Endothelial cell (in vitro differentiated cells): ENCODE measurements at regions not wholly inside any gene's neighbourhood (a gene's known extent, or its start where the extent isn't known, plus 50 kb on each side); places are given as distances from the start of the nearest gene placed in this dataset.

Experiments
- DNase-seq: peaks from one replicate; pipeline ENCODE4 v3.0.0; 2021; ENCODE audit warnings: low spot score
- H3K27ac Mint-ChIP-seq: one replicate; pipeline ENCODE4 v1.8.0; 2021; ENCODE audit warnings: mixed read lengths, inconsistent platforms; ENCODE audit not compliant: unreplicated experiment
- H3K27me3 Mint-ChIP-seq: one replicate; pipeline ENCODE4 v1.8.0; 2021; ENCODE audit warnings: mild to moderate bottlenecking, moderate library complexity, mixed read lengths, inconsistent platforms; ENCODE audit not compliant: unreplicated experiment
- H3K36me3 Mint-ChIP-seq: one replicate; pipeline ENCODE4 v1.8.0; 2021; ENCODE audit warnings: mild to moderate bottlenecking, low read depth, mixed read lengths, inconsistent platforms; ENCODE audit not compliant: unreplicated experiment
- H3K4me1 Mint-ChIP-seq: one replicate; pipeline ENCODE4 v1.8.0; 2021; ENCODE audit warnings: mild to moderate bottlenecking, mixed read lengths, inconsistent platforms; ENCODE audit not compliant: unreplicated experiment
- H3K4me3 Mint-ChIP-seq: one replicate; pipeline ENCODE4 v1.8.0; 2021; ENCODE audit warnings: mild to moderate bottlenecking, mixed read lengths, inconsistent platforms; ENCODE audit not compliant: unreplicated experiment
- H3K9me3 Mint-ChIP-seq: one replicate; pipeline ENCODE4 v1.8.0; 2021; ENCODE audit warnings: mixed read lengths, inconsistent platforms; ENCODE audit not compliant: unreplicated experiment
- TF ChIP-seq, protein P1 (sequence below): fragments of 200-600 bp; sonication (generic); IDR thresholded peaks from one replicate; pipeline ENCODE4 v1.5.0; 2021; ENCODE audit warnings: antibody characterized with exemption; ENCODE audit not compliant: unreplicated experiment

- Mint-ChIP-seq H3K27me3 (no peaks in the 10 kb centered on the region), H3K27ac (no peak overlapping the region), H3K9me3 (no peaks in the 10 kb centered on the region), H3K4me1 (peaks cover 3% of the 10 kb centered on the region), H3K36me3 (no peaks in the 10 kb centered on the region), H3K4me3 (no peak overlapping the region)
- TF ChIP-seq, protein P1, sequence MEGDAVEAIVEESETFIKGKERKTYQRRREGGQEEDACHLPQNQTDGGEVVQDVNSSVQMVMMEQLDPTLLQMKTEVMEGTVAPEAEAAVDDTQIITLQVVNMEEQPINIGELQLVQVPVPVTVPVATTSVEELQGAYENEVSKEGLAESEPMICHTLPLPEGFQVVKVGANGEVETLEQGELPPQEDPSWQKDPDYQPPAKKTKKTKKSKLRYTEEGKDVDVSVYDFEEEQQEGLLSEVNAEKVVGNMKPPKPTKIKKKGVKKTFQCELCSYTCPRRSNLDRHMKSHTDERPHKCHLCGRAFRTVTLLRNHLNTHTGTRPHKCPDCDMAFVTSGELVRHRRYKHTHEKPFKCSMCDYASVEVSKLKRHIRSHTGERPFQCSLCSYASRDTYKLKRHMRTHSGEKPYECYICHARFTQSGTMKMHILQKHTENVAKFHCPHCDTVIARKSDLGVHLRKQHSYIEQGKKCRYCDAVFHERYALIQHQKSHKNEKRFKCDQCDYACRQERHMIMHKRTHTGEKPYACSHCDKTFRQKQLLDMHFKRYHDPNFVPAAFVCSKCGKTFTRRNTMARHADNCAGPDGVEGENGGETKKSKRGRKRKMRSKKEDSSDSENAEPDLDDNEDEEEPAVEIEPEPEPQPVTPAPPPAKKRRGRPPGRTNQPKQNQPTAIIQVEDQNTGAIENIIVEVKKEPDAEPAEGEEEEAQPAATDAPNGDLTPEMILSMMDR = no peak
- no peak for DNase-seq
These were observed 315.4 kb upstream of the GRIA3 start for GRCh38 chrX:122868631-122869030.

GRCh38 chrX:122869171-122869570, 314.9 kb upstream of the GRIA3 start:
- no peaks in the 10 kb centered on the region for H3K27me3 Mint-ChIP-seq
- peaks cover 3% of the 10 kb centered on the region for H3K4me1 Mint-ChIP-seq
- H3K36me3 Mint-ChIP-seq = no peaks in the 10 kb centered on the region

DNA sequence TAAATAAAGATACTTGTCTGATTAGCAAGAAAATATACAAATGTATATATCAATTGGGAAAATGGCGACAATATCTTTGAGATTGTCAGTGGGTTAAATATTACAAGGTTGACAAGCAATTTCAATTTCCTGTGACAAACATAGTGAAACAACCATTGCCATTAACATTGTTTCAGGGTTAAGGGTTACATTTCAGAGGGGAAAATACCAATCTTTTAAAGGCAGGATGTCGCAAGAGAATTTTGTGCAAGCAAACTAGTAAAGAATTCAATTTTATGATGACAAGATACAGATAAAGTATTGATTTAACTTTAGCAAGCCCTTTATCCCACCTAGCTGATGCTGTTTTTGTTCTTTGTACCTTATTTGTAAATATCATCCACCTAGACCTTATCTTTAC, 305.8 kb upstream of the GRIA3 start:
- Mint-ChIP-seq H3K36me3 (no peaks in the 10 kb centered on the region), H3K4me3 (no peak overlapping the region)

More at GRCh38 chrX:122869171-122869570, 314.9 kb upstream of the GRIA3 start:
- TF ChIP-seq, protein P1 = no peak
- Mint-ChIP-seq H3K27ac (no peak overlapping the region), H3K9me3 (no peaks in the 10 kb centered on the region), H3K4me3 (no peak overlapping the region)
- no peak for DNase-seq

GRCh38 chrX:122880952-122881351, 303.1 kb upstream of the GRIA3 start:
- TF ChIP-seq, protein P1 = no peak
- no peak overlapping the region for H3K27ac Mint-ChIP-seq
- no peak overlapping the region for H3K4me3 Mint-ChIP-seq
- no peak for DNase-seq
- H3K4me1 Mint-ChIP-seq = no peaks in the 10 kb centered on the region
- H3K27me3 Mint-ChIP-seq = no peaks in the 10 kb centered on the region
- no peaks in the 10 kb centered on the region for H3K9me3 Mint-ChIP-seq
- no peaks in the 10 kb centered on the region for H3K36me3 Mint-ChIP-seq

More for the DNA sequence above, 305.8 kb upstream of the GRIA3 start:
- H3K27ac Mint-ChIP-seq = no peak overlapping the region
- no peaks in the 10 kb centered on the region for H3K27me3 Mint-ChIP-seq
- no peak for DNase-seq
- no peaks in the 10 kb centered on the region for H3K4me1 Mint-ChIP-seq
- H3K9me3 Mint-ChIP-seq = no peaks in the 10 kb centered on the region
- TF ChIP-seq, protein P1 = no peak

GRCh38 chrX:122890729-122891128, 293.3 kb upstream of the GRIA3 start:
- Mint-ChIP-seq H3K4me3 (no peak overlapping the region), H3K4me1 (no peaks in the 10 kb centered on the region), H3K27ac (no peak overlapping the region), H3K36me3 (no peaks in the 10 kb centered on the region), H3K27me3 (no peaks in the 10 kb centered on the region), H3K9me3 (no peaks in the 10 kb centered on the region)
- TF ChIP-seq, protein P1 = no peak
- no peak for DNase-seq
